K562 (cell line): ENCODE measurements at regions not wholly inside any gene's neighbourhood (a gene's known extent, or its start where the extent isn't known, plus 50 kb on each side); places are given as distances from the start of the nearest gene placed in this dataset.
"Not testable (repeated sequence)": the region's sequence is repeated elsewhere in the genome, so short reads cannot be mapped to it uniquely, and the experiment has no call there.

Experiments used
- BCL6 ChIP-seq: fragments of 250-450 bp; sonication (Bioruptor Pico); IDR thresholded peaks from 2 replicates; pipeline ENCODE4 v1.4.0; 2020
- HNRNPK ChIP-seq: fragments of 200-400 bp; formaldehyde crosslinking; IDR thresholded peaks from one replicate; pipeline ENCODE4 v1.6.1; 2018; ENCODE audit warnings: mild to moderate bottlenecking, low read depth, low read length; ENCODE audit not compliant: poor library complexity, severe bottlenecking
- ILK ChIP-seq: fragments of 450-650 bp; IDR thresholded peaks from 2 replicates; pipeline ENCODE4 v1.6.1; 2016; ENCODE audit warnings: missing genetic modification characterization, low read depth, mild to moderate bottlenecking, missing compliant biosample characterization, moderate library complexity, borderline replicate concordance
- KDM1A ChIP-seq, 2 experiments: fragments of 450-650 bp; IDR thresholded peaks; 2 replicates each; pipeline ENCODE4 v1.6.1; 2016; ENCODE audit warnings: mild to moderate bottlenecking in 2 of 2
- NFATC3 ChIP-seq: fragments of 450-650 bp; IDR thresholded peaks from 2 replicates; pipeline ENCODE4 v1.6.1; 2017; ENCODE audit warnings: mild to moderate bottlenecking
- TARDBP ChIP-seq: fragments of 450-650 bp; IDR thresholded peaks from 2 replicates; pipeline ENCODE4 v1.6.1; 2016
- ZNF778 ChIP-seq: fragments of 450-650 bp; formaldehyde crosslinking; IDR thresholded peaks from 2 replicates; pipeline ENCODE4 v1.4.0; 2020; ENCODE audit warnings: mild to moderate bottlenecking, moderate library complexity
- TF ChIP-seq, protein P1 (sequence below): sonication (generic); formaldehyde crosslinking; IDR thresholded peaks from 2 replicates; pipeline ENCODE4 v1.8.1; 2022; ENCODE audit warnings: missing genetic modification reagents
- TF ChIP-seq, protein P2 (sequence below): fragments of 450-650 bp; IDR thresholded peaks from 2 replicates; pipeline ENCODE4 v1.6.1; 2016; ENCODE audit warnings: borderline replicate concordance

DNA sequence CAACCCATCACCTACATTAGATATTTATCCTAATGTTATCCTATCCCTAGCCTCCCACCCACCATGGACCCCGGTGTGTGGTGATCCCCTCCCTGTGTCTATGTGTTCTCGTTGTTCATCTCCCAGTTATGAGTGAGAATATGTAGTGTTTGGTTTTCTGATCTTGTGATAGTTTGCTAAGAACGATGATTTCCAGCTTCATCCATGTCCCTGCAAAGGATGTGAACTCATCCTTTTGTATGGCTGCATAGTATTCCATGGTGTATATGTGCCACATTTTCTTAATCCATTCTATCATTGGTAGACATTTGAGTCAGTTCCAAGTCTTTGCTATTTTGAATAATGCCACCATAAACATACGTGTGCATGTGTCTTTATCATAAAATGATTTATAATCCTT is 185.3 kb downstream of the TTC6 start:
- TF ChIP-seq BCL6 (CRISPR knock-in tag); ZNF778 (CRISPR knock-in tag); NFATC3; HNRNPK; ILK (tag); KDM1A (IDR thresholded peaks at IDR 0.05); TARDBP: not testable (repeated sequence)
- TF ChIP-seq, protein P1, sequence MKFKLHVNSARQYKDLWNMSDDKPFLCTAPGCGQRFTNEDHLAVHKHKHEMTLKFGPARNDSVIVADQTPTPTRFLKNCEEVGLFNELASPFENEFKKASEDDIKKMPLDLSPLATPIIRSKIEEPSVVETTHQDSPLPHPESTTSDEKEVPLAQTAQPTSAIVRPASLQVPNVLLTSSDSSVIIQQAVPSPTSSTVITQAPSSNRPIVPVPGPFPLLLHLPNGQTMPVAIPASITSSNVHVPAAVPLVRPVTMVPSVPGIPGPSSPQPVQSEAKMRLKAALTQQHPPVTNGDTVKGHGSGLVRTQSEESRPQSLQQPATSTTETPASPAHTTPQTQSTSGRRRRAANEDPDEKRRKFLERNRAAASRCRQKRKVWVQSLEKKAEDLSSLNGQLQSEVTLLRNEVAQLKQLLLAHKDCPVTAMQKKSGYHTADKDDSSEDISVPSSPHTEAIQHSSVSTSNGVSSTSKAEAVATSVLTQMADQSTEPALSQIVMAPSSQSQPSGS (CRISPR knock-in tag) = not testable (repeated sequence)
- TF ChIP-seq, protein P2, sequence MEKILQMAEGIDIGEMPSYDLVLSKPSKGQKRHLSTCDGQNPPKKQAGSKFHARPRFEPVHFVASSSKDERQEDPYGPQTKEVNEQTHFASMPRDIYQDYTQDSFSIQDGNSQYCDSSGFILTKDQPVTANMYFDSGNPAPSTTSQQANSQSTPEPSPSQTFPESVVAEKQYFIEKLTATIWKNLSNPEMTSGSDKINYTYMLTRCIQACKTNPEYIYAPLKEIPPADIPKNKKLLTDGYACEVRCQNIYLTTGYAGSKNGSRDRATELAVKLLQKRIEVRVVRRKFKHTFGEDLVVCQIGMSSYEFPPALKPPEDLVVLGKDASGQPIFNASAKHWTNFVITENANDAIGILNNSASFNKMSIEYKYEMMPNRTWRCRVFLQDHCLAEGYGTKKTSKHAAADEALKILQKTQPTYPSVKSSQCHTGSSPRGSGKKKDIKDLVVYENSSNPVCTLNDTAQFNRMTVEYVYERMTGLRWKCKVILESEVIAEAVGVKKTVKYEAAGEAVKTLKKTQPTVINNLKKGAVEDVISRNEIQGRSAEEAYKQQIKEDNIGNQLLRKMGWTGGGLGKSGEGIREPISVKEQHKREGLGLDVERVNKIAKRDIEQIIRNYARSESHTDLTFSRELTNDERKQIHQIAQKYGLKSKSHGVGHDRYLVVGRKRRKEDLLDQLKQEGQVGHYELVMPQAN = not testable (repeated sequence)
